Esophagus muscularis mucosa (tissue), 4 donors: ENCODE measurements at regions not wholly inside any gene's neighbourhood (a gene's known extent, or its start where the extent isn't known, plus 50 kb on each side); places are given as distances from the start of the nearest gene placed in this dataset.

Experiments
- DNase-seq: peaks from one replicate; pipeline ENCODE4 v3.0.0-alpha.2; 2017; ENCODE audit errors: extremely low spot score
- H3K27ac ChIP-seq, 4 donors: fragments of 200-600 bp; sonication (generic); replicated peaks in 1 of 4; 1 replicate in 3 of 4; 2 replicates in 1 of 4; pipeline ENCODE4 v1.5.1; 2016 to 2019; ENCODE audit warnings: mild to moderate bottlenecking in 1 of 4
- H3K27me3 ChIP-seq, 4 donors: fragments of 200-600 bp; sonication (generic); one replicate each; pipeline versions ENCODE4 v1.5.1 to v1.6.0; 2016 to 2019
- H3K36me3 ChIP-seq, 4 donors: fragments of 200-600 bp; sonication (generic); one replicate each; pipeline ENCODE4 v1.5.1; 2016 to 2019
- H3K4me1 ChIP-seq, 4 donors: fragments of 200-600 bp; sonication (generic); one replicate each; pipeline ENCODE4 v1.5.1; 2016 to 2019
- H3K4me3 ChIP-seq, 4 donors: fragments of 200-600 bp; sonication (generic); 1 replicate in 2 of 4; 2 replicates in 2 of 4; pipeline ENCODE4 v1.5.1; 2016 to 2019; ENCODE audit warnings: mild to moderate bottlenecking in 4 of 4, moderate library complexity in 1 of 4
- H3K9me3 ChIP-seq, 4 donors: fragments of 200-600 bp; sonication (generic); 1 replicate in 3 of 4; 2 replicates in 1 of 4; pipeline ENCODE4 v1.5.1; 2016 to 2019
- CTCF ChIP-seq, 3 experiments: fragments of 200-600 bp in 2 of 3; fragments of 450-650 bp in 1 of 3; sonication (generic) in 2 of 3; IDR thresholded peaks; one replicate each; pipeline ENCODE4 v1.5.1; 2017 to 2019; ENCODE audit warnings: antibody characterized with exemption in 3 of 3, mild to moderate bottlenecking in 2 of 3, moderate library complexity in 1 of 3
- EP300 ChIP-seq: sonication (generic); formaldehyde crosslinking; IDR thresholded peaks from one replicate; pipeline ENCODE4 v1.6.1; 2017; ENCODE audit warnings: antibody characterized with exemption
- POLR2A ChIP-seq: fragments of 450-650 bp; IDR thresholded peaks from one replicate; pipeline ENCODE4 v1.6.1; 2017; ENCODE audit warnings: antibody characterized with exemption, moderate library complexity, mild to moderate bottlenecking, low read depth
- POLR2AphosphoS5 ChIP-seq, 2 donors: sonication (generic); formaldehyde crosslinking; IDR thresholded peaks; one replicate each; pipeline ENCODE4 v1.6.1; 2017; ENCODE audit warnings: antibody characterized with exemption in 2 of 2
- WGBS: methylation state at CpG from one replicate; pipeline ENCODE4 v1.1.5; 2018; 5-methylcytosine and 5-hydroxymethylcytosine counted together
- intact Hi-C: fragments of 100-400 bp; cut with DNase I; formaldehyde crosslinking; loops from one replicate; pipeline ENCODE4 v1.15.1; 2023

DNA sequence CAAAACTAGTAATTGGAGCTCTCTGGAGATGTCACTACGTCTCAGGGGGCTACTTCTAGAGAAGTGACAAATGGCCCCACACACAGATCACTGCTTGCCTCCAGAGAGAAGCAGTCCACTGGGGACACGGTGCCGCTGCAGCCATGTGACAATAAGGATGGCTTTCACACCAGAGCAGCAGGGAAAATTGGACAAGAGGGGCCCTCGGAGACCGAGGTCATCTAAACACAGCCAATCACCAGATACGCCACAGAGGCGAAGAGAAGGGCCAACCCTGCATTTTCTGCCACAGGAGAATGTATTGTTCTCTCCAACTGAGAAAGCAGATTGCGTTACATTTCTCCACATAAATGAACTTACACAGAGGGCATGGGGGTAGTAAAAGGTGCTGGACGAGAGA lies 51.2 kb upstream of the TIAM1 start:
- no peaks in the 10 kb centered on the region for H3K27me3 ChIP-seq
- no peak overlapping the region for H3K4me3 ChIP-seq
- WGBS: 88% methylated on average over 9 of the region's 9 CpGs
- no peaks in the 10 kb centered on the region for H3K36me3 ChIP-seq
- H3K4me1 ChIP-seq: no peaks in the 10 kb centered on the region
- TF ChIP-seq POLR2A (no peak), CTCF (IDR thresholded peaks at IDR 0.05) (no peak), EP300 (no peak), POLR2AphosphoS5 (IDR thresholded peaks at IDR 0.05) (no peak)
- no peaks in the 10 kb centered on the region for H3K9me3 ChIP-seq
- H3K27ac ChIP-seq: no peak overlapping the region
- no peak for DNase-seq
- intact Hi-C loops: no loop called here

- no peaks in the 10 kb centered on the region for H3K36me3 ChIP-seq
Measured at GRCh38 chr21:31394309-31394708, 50.2 kb upstream of the TIAM1 start.

More at GRCh38 chr21:31394309-31394708, 50.2 kb upstream of the TIAM1 start:
- intact Hi-C loops: no loop called here
- no peak overlapping the region for H3K4me3 ChIP-seq
- no peak for DNase-seq
- WGBS: 82% methylated on average over 5 of the region's 5 CpGs
- H3K27ac ChIP-seq: no peak overlapping the region
- no peak for TF ChIP-seq POLR2AphosphoS5 (IDR thresholded peaks at IDR 0.05)
- no peak for TF ChIP-seq CTCF (IDR thresholded peaks at IDR 0.05)
- TF ChIP-seq POLR2A: no peak
- TF ChIP-seq EP300: no peak
- no peaks in the 10 kb centered on the region for H3K27me3 ChIP-seq
- H3K9me3 ChIP-seq: no peaks in the 10 kb centered on the region
- H3K4me1 ChIP-seq: no peaks in the 10 kb centered on the region
